ENCODE measurements at regions not wholly inside any gene's neighbourhood (a gene's known extent, or its start where the extent isn't known, plus 50 kb on each side); places are given as distances from the start of the nearest gene placed in this dataset.

DNA sequence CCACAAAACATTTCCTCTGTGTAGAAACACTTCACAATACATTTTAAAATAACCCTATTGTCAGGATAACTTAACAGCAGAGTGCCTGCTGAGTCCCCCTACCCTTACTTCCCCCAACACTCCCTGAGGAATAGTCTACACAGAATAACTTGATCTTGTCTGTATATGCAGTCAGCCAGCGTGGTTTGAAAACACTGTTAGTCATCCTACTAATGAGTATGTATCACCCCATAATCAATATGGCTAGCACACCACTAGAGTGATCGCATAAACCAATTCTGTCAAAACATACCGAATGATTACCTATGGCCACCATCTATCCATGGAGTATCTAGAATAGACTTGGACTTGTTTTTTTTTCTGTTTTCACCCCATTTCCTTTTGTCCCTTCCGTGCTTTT is 152.7 kb upstream of the NECTIN3 start:
- TF ChIP-seq CTCF (IDR thresholded peaks at IDR 0.05) = no peak
- Histone ChIP-seq H3K4me3 (no peak overlapping the region), H3K27ac (no peak overlapping the region)
- no peak for DNase-seq (ENCODE audit: low spot score)

DNA sequence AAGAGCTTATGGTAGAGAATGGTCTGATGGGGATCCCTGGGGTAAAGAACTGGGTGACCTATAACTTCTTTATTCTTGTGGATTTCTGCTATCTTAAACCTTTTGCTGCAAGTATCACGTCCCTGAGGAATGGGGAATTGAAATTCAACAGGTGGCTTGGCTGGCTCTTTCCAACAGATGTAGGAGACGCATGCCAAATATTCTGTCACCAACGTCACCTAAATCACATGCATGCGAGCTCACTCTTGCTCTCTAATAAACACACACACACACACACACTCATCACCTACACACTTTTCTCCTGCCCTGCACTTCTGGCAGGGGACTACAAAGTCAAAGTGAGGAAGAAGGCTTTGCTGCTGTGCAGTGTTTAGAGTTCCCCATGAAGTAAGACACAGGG is 145.8 kb upstream of the NECTIN3 start:
- Histone ChIP-seq H3K4me3 (no peak overlapping the region), H3K27ac (no peak overlapping the region)
- no peak for TF ChIP-seq CTCF (IDR thresholded peaks at IDR 0.05)
- no peak for DNase-seq (ENCODE audit: low spot score)

DNA sequence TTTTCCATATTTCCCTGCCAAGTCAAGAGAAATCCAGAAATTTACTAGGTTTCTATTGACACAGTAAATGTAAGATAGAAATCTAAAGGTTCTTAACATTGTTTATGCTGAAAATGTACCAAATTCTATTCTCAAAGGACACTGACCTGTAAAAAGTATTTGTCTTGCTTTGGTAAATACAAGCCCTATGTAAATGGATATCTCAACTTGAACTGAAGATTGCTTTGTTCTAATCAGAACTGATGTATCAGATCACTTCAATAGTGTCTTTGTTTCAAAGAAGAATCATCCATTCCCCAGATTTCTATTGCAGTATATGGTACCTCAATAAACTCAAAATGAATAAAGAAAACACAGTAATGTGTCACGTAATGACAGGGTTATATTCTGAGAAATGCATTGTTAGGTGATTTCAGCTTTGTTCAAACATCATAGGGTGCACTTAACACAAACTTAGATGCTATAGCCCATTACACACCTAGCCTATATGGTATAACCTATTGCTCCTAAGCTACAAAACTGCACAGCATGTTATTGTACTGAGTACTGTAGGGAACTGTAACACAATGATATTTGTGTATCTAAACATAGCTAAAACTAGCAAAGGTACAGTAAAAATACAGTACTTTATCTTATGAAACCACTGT is 143.5 kb upstream of the NECTIN3 start:
- Histone ChIP-seq H3K27ac (no peak overlapping the region), H3K4me3 (no peak overlapping the region)
- no peak for TF ChIP-seq CTCF (IDR thresholded peaks at IDR 0.05)
- DNase-seq (ENCODE audit: low spot score) = no peak

DNA sequence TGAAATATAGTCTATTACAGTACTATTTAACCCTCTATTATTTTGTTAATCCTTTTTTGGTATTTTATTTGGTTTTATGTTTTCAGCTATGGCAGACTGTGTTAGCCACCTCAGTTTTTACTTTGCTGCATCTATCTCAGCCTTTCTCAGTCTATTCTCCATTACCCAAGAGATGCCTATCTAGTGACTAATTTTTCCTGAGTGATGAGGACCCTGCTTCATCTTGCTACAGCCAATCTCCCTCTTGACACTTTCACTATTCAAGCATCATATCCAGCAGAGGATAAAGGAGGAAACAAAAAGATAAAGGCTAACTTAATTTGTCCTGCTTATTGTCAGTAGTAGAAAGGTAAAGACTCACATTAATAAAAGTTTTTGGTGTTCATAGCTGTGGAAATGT is 141.8 kb upstream of the NECTIN3 start:
- DNase-seq (ENCODE audit: low spot score) = no peak
- H3K27ac ChIP-seq = no peak overlapping the region

DNA sequence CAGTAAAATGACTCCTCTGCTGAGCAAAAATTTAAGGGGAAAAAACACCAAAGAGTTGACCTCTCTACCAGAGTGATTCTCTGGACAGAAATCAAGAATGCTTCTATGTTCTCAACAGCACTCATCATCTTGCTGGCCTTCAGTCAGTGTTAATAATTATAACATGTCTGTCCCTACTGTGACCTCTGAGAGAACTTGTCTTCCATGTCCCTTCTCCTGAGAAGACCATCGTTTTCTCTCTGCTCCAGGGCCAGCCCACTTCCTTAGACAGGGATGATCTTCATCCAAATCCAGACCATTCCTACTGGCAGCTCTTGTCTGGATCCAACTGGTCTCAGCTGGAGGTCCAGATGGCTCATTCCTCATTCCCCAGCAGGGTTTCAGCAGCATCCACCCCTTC is 139.0 kb upstream of the NECTIN3 start:
- no peak overlapping the region for H3K27ac ChIP-seq

More for the DNA sequence above, 141.8 kb upstream of the NECTIN3 start:
- no peak for TF ChIP-seq CTCF (IDR thresholded peaks at IDR 0.05)
- no peak overlapping the region for H3K4me3 ChIP-seq

GRCh38 chr3:110933821-110934426 is 137.7 kb upstream of the NECTIN3 start:
- TF ChIP-seq CTCF (IDR thresholded peaks at IDR 0.05) = no peak
- H3K4me3 ChIP-seq = no peak overlapping the region

More for the DNA sequence above, 139.0 kb upstream of the NECTIN3 start:
- no peak for TF ChIP-seq CTCF (IDR thresholded peaks at IDR 0.05)
- no peak overlapping the region for H3K4me3 ChIP-seq
- DNase-seq (ENCODE audit: low spot score) = no peak

DNA sequence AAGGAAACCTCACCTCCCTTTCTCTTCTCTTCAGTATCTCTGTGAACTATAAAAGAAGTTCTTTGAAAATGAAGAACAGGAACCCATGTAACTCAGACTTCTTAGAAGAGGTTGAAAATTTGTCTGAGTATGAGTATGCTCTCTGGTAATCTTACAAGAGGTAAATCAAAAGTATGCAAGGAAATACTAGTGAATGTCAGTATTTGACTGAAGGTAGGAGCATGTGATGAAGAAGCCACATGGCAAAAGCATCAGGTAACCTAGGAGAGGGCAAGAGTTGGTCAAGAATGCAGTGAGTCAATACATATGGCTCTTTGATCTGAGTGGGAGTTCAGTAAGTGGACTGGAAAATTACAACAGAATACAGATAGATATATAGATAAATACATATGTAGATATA is 133.0 kb upstream of the NECTIN3 start:
- TF ChIP-seq CTCF (IDR thresholded peaks at IDR 0.05) = no peak
- no peak for DNase-seq (ENCODE audit: low spot score)
- Histone ChIP-seq H3K27ac (no peak overlapping the region), H3K4me3 (no peak overlapping the region)

More at GRCh38 chr3:110933821-110934426, 137.7 kb upstream of the NECTIN3 start:
- H3K27ac ChIP-seq = no peak overlapping the region
- no peak for DNase-seq (ENCODE audit: low spot score)
